Left lung (tissue), 4 donors: ENCODE measurements at regions not wholly inside any gene's neighbourhood (a gene's known extent, or its start where the extent isn't known, plus 50 kb on each side); places are given as distances from the start of the nearest gene placed in this dataset.
A peak's percentile ranks its signal among the peaks of the same experiment; 100 is the strongest.

Experiments used
- ATAC-seq: fragments of 200-7000 bp; cut with Tn5 transposase; one replicate; pipeline ENCODE4 v1.9.1; 2020; ENCODE audit warnings: moderate library complexity
- DNase-seq, 4 donors: peaks; one replicate each; pipeline ENCODE4 v3.0.0-alpha.2; 2013 to 2020
- H3K27ac ChIP-seq, 2 donors: fragments of 200-600 bp; sonication (generic) in 1 of 2; one replicate each; pipeline versions ENCODE4 v1.5.0 to v1.8.0; 2020 to 2021
- H3K27me3 ChIP-seq, 2 donors: fragments of 200-600 bp; sonication (generic) in 1 of 2; one replicate each; pipeline versions ENCODE4 v1.5.0 to v1.8.0; 2020 to 2021
- H3K36me3 ChIP-seq, 2 donors: fragments of 200-600 bp; sonication (generic) in 1 of 2; one replicate each; pipeline versions ENCODE4 v1.5.0 to v1.8.0; 2020 to 2021
- H3K4me1 ChIP-seq, 2 donors: fragments of 200-600 bp; one replicate each; pipeline ENCODE4 v1.8.0; 2021
- H3K4me3 ChIP-seq, 2 donors: fragments of 200-600 bp; sonication (generic) in 1 of 2; one replicate each; pipeline versions ENCODE4 v1.5.0 to v1.8.0; 2020 to 2021; ENCODE audit warnings: mild to moderate bottlenecking in 1 of 2
- H3K9me3 ChIP-seq, 2 donors: fragments of 200-600 bp; sonication (generic) in 1 of 2; one replicate each; pipeline versions ENCODE4 v1.5.0 to v1.8.0; 2020 to 2021
- intact Hi-C, 2 donors: fragments of 100-400 bp; cut with DNase I; formaldehyde crosslinking; loops; one replicate each; pipeline versions ENCODE4 v1.11.2 to v1.14.2; 2022
- TF ChIP-seq, protein P1 (sequence below), 2 donors: fragments of 200-600 bp; sonication (generic) in 1 of 2; IDR thresholded peaks; one replicate each; pipeline versions ENCODE4 v1.5.0 to v1.8.0; 2021; ENCODE audit warnings: antibody characterized with exemption in 2 of 2
- donor health status: DM: no; HTN: yes; CAD: no.
- donor health status: DM: no; HTN: no; CAD: no.

DNA sequence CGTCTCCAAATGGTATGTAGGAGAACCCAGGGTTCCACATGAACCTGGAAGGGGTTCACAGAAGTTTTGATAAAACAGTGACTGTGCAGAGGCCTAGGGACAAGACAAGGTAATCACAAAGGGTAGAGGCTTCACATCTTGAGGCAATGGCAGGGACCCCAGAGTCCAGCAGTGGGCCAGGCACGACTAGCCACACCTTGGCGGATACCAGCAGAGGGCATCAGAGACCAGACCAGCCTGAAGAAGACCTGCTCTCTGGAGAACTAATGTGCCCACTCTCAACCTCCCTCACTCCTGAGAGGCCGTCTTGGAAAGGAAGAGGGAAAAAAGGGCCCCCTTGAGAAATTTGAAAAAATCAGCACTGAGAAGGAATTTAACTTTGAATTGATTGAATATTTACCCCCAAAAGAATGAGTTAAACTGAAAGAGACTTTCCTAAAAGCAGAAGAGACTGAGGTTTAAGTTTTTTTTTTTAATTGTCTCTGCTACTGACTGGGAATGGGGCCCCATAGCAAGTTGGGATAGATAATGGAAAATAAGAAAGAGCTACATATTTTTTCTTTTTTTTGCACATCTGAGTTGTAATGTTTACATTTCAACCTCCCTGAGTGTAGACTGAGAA, 243.8 kb upstream of the JADE1 start:
- DNase-seq, result peak in 2 of 4 donors; percentile 38 to 40
- no peaks in the 10 kb centered on the region for H3K9me3 ChIP-seq
- ATAC-seq, result peak; percentile 76
- TF ChIP-seq, protein P1, sequence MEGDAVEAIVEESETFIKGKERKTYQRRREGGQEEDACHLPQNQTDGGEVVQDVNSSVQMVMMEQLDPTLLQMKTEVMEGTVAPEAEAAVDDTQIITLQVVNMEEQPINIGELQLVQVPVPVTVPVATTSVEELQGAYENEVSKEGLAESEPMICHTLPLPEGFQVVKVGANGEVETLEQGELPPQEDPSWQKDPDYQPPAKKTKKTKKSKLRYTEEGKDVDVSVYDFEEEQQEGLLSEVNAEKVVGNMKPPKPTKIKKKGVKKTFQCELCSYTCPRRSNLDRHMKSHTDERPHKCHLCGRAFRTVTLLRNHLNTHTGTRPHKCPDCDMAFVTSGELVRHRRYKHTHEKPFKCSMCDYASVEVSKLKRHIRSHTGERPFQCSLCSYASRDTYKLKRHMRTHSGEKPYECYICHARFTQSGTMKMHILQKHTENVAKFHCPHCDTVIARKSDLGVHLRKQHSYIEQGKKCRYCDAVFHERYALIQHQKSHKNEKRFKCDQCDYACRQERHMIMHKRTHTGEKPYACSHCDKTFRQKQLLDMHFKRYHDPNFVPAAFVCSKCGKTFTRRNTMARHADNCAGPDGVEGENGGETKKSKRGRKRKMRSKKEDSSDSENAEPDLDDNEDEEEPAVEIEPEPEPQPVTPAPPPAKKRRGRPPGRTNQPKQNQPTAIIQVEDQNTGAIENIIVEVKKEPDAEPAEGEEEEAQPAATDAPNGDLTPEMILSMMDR (IDR thresholded peaks at IDR 0.05), result peak in 1 of 2 donors; percentile 42
- H3K27me3 ChIP-seq, result no peaks in the 10 kb centered on the region
- H3K36me3 ChIP-seq, result no peaks in the 10 kb centered on the region
- intact Hi-C loops, result loop anchor here in 1 of 2 donors (10.0 kb wide), 1 partner anchor 111 kb away; no protein-coding TSS in a partner anchor
- no peak overlapping the region for H3K4me3 ChIP-seq
- H3K4me1 ChIP-seq, result peaks cover 2 to 17% of the 10 kb centered on the region in 2 donors
- H3K27ac ChIP-seq, result no peak overlapping the region

DNA sequence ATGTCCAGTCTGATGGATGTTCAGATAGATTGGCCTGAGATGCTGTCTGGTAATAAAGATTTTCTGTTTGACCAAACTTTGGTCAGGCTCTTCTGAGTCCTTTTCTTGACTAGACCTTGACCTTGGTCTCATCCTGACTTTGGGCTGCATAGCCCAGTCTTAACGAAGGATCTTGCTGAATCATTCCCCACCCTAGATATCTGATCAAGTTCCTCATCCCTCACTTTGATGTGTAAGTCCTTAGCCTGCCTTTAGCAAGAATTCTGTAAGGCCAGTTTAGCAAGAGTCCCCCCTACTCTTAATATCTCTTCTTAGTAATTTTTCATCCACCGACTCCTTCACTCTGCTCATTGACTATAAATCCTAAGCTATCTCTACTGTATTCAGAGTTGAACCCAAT, 244.4 kb upstream of the JADE1 start:
- no peak overlapping the region for H3K4me3 ChIP-seq
- DNase-seq (no peak), ATAC-seq (no peak)
- TF ChIP-seq, protein P1 (IDR thresholded peaks at IDR 0.05), result no peak
- no peak overlapping the region for H3K27ac ChIP-seq
- H3K27me3 ChIP-seq, result no peaks in the 10 kb centered on the region
- intact Hi-C loops, result loop anchor here in 1 of 2 donors (10.0 kb wide), 1 partner anchor 110 kb away; no protein-coding TSS in a partner anchor
- H3K9me3 ChIP-seq, result no peaks in the 10 kb centered on the region
- peaks cover 2 to 16% of the 10 kb centered on the region in 2 donors for H3K4me1 ChIP-seq
- H3K36me3 ChIP-seq, result no peaks in the 10 kb centered on the region

DNA sequence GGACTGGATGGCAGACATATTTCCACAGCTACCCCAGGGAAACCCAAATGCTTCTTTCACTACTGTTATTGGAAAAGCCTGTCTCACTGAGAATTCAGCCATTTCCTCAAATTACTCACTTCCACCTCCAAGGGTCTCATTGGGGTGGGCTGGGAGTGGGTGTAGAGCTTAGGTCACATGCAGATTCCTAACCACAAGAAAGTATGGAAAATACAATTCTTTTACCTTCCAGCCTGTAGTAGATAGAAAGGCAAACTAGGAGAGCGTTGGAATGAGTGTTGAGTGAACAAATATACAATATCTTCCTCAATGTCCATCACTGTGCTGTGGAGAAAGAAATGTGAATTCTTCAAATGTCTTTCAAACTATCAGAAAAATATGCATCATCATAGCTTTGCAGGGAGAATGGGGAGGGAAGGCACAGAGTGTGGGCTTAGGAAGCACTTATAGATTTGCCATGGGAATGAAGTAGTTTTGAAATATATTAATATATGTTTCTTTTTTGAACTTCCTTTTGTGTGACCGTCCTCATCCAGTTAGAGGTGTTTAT, 245.3 kb upstream of the JADE1 start:
- TF ChIP-seq, protein P1 (IDR thresholded peaks at IDR 0.05), result no peak
- no peak for ATAC-seq
- intact Hi-C loops, result loop anchor here in 1 of 2 donors (10.0 kb wide), 1 partner anchor 109 kb away; no protein-coding TSS in a partner anchor

DNA sequence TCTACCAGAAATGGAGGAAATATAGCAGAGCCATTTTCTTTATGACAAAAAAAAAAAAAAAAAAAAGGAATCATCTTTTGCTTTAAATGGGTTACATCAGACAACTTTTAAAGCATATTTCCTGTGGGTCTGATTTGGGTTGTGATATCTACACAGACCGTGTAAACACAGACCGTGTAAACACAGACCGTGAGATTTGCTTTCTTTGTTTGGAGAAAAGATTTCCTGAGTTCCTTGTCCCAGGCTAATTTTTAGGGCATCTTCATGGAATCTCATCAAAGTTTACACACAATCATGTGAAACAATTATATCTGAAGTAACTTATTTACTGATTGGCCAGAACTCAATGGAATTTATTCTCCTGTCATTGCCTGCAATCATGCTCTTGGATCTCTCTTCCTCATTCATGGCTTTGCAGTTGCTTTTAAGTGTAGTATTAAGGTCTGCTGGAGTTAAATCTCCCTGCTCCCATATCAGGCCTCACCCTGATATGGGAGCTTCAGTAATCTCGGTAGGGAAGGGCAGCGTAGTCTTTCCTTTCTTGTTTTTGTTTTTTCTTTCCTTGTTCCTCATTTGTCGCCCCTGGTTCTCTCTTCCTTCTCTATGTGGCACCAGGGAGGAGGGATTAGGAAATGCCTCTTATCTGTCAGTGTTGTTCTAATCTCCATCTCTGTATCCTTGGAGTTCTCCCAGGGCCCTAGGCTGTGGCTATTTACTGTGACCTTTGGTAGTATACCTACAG, 248.6 kb upstream of the JADE1 start:
- H3K4me3 ChIP-seq, result no peak overlapping the region
- DNase-seq (no peak), ATAC-seq (no peak)
- intact Hi-C loops, result loop anchor here in 1 of 2 donors (10.0 kb wide), 1 partner anchor 106 kb away; no protein-coding TSS in a partner anchor
- peak overlapping the region in 1 of 2 donors; percentile 50 for H3K27ac ChIP-seq
- TF ChIP-seq, protein P1 (IDR thresholded peaks at IDR 0.05), result no peak
- no peaks in the 10 kb centered on the region for H3K27me3 ChIP-seq
- H3K36me3 ChIP-seq, result no peaks in the 10 kb centered on the region
- peaks cover under 1 to 21% of the 10 kb centered on the region in 2 donors for H3K4me1 ChIP-seq
- H3K9me3 ChIP-seq, result no peaks in the 10 kb centered on the region

More for the DNA sequence above, 245.3 kb upstream of the JADE1 start:
- Histone ChIP-seq H3K27ac (no peak overlapping the region), H3K9me3 (no peaks in the 10 kb centered on the region), H3K4me1 (peaks cover 2 to 18% of the 10 kb centered on the region in 2 donors), H3K4me3 (no peak overlapping the region), H3K36me3 (no peaks in the 10 kb centered on the region), H3K27me3 (no peaks in the 10 kb centered on the region)
- no peak for DNase-seq
